ACC112 (cell line): ENCODE measurements at regions not wholly inside any gene's neighbourhood (a gene's known extent, or its start where the extent isn't known, plus 50 kb on each side); places are given as distances from the start of the nearest gene placed in this dataset.

Experiments
- H2AFZ ChIP-seq: fragments of 200-600 bp; sonication (generic); one replicate; pipeline ENCODE4 v1.6.0; 2017; ENCODE audit warnings: antibody characterized with exemption, low read length; ENCODE audit not compliant: unreplicated experiment
- H3K27ac ChIP-seq: fragments of 200-600 bp; sonication (generic); 2 replicates; pipeline ENCODE4 v1.5.1; 2014; ENCODE audit warnings: low read depth, mild to moderate bottlenecking, antibody characterized with exemption, low read length, moderate library complexity
- H3K27me3 ChIP-seq: fragments of 200-600 bp; sonication (generic); 2 replicates; pipeline ENCODE4 v1.6.1; 2014; ENCODE audit warnings: mild to moderate bottlenecking, antibody characterized with exemption, low read length, moderate library complexity, mixed read lengths; ENCODE audit not compliant: insufficient read depth
- H3K36me3 ChIP-seq: fragments of 200-600 bp; sonication (generic); 2 replicates; pipeline ENCODE4 v1.6.1; 2016; ENCODE audit warnings: mild to moderate bottlenecking, antibody characterized with exemption, low read length, moderate library complexity, mixed read lengths; ENCODE audit not compliant: insufficient read depth
- H3K4me1 ChIP-seq: fragments of 200-600 bp; sonication (generic); one replicate; pipeline ENCODE4 v1.6.1; 2016; ENCODE audit warnings: low read length, mixed read lengths; ENCODE audit not compliant: insufficient read depth, unreplicated experiment, control insufficient read depth
- H3K4me3 ChIP-seq: fragments of 200-600 bp; sonication (generic); 2 replicates; pipeline ENCODE4 v1.5.1; 2014; ENCODE audit warnings: mild to moderate bottlenecking, low read depth, low read length
- H3K79me2 ChIP-seq: fragments of 200-600 bp; sonication (generic); one replicate; pipeline ENCODE4 v1.6.0; 2016; ENCODE audit warnings: low read length; ENCODE audit not compliant: control insufficient read depth, unreplicated experiment, insufficient read depth

DNA sequence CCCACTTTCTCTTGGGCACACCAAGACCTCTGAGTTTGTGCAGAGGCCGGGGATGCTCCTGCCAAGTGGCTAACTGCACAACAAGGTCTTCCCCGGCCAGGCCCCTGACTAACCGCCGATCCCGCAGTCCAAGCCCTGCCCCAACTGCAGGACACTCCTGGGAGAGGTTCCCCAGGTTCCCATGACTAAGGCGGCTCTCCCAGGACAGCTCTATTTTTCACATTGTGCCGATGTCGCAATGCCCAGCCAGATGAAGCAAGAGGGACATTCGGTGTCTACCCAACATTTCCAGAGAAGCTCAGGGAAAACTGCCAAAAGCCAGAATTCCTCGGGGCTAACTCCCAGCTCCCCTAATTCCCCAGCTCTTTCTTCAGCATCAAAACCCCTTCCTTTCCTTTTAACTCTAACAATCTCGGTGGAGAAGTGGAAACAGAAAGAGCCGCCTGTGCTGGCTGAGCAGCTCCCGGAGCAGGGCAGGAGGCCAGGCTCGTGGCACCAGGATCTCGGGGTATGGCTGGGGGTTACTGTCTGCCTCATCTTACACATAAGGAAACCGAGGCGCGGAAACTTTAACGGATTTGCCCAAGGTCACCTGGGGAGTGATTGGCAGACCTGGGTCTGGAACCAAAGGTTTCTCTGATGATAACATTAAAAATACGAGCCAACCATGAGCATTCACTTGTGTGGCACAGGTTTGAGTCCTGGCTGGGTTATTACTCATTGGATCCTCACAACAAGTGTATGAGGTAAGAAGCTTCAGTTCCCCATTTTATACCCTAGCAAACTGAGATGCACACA is 318.2 kb downstream of the BCL11B start:
- Histone ChIP-seq H3K4me3 (no peak overlapping the region), H3K27ac (no peak overlapping the region)

DNA sequence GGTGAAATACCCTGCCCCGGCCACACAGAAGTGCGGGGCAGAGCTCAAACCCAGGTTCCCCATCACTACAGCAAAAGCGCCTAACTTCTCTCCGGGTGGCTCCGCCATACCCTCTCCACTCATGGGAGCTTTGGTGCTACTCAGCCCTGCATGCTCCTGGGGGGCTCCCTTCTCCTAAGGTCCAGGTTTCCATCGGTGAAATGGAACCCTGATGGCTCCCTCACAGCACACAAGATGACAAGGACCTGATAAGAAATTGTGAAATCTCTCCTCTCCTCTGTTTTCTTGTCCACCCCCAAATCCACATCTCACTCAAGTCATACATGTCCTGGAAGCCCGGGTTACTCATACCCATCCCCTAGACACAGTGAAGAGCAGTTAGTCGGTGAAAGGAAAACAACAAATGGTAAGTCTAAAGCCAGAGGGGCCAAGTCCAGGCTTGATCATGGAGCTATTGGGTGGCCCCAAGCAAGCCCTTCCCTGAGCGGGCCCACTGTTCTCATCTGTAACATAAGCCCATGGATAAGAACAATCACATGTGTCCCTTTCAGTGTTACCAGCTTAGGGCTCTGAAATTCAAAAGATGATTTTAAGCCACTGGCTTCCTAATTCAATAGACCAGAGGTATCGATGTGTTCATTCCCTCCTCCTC is 317.5 kb downstream of the BCL11B start:
- H3K27me3 ChIP-seq, result no peaks in the 10 kb centered on the region
- no peak overlapping the region for H2AFZ ChIP-seq
- H3K27ac ChIP-seq, result no peak overlapping the region
- H3K36me3 ChIP-seq, result no peaks in the 10 kb centered on the region
- no peak overlapping the region for H3K4me3 ChIP-seq
- no peaks in the 10 kb centered on the region for H3K4me1 ChIP-seq
- H3K79me2 ChIP-seq, result no peaks in the 10 kb centered on the region

More for the DNA sequence above, 318.2 kb downstream of the BCL11B start:
- Histone ChIP-seq H3K27me3 (no peaks in the 10 kb centered on the region), H3K4me1 (no peaks in the 10 kb centered on the region), H2AFZ (no peak overlapping the region), H3K79me2 (no peaks in the 10 kb centered on the region), H3K36me3 (no peaks in the 10 kb centered on the region)

DNA sequence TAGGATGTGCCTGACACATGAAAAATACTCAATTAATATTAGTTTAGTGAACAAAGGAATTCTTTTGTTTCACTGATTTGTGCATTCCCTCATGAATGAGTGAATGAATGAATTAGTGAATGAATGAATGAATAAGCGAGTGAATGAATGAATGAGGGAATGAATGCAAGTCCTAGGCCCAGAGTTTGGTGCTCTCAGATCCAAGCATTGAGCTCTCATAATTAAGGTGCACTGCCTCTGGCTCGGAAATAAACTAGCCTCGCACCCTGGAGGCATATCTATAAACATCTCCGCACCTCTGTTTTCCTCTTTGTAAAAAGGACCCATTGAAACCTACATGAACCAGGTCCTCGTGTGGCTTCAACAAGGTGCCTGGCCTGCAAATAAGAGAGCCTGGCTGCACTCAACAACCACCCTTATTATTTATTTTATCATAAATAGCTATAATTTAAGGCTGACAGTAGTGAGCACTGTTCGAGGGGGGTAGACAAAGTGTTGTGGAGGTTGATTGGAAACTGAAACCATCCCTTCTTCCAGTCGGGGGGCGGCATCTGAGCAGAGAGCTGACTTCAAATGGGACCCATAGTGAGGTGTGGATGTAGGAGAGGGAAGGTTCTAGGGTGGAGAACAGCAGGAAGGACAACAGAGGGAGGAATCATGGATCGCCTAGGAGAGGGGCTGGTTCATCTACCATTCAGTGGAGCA is 316.8 kb downstream of the BCL11B start:
- H3K27me3 ChIP-seq, result no peaks in the 10 kb centered on the region
- no peak overlapping the region for H3K27ac ChIP-seq
- no peak overlapping the region for H3K4me3 ChIP-seq
- H2AFZ ChIP-seq, result no peak overlapping the region
- no peaks in the 10 kb centered on the region for H3K4me1 ChIP-seq
- no peaks in the 10 kb centered on the region for H3K79me2 ChIP-seq
- H3K36me3 ChIP-seq, result no peaks in the 10 kb centered on the region

DNA sequence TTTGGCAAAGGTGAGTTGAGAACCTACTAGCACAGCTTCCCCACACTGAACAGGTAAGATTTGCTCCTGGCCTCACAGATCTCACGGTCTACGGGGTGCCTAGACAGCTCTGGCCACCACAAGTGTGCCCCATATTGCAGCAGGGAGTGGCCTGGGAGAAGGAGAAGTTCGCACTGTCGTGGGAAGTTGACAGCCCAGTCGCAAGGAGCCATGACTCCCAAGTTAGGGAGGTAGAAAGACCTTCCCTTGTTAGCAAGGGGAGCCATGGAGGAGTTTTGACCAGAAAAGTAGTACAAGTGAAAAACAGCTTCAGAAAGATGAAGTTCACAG is 316.3 kb downstream of the BCL11B start:
- no peaks in the 10 kb centered on the region for H3K79me2 ChIP-seq
- no peak overlapping the region for H3K4me3 ChIP-seq

DNA sequence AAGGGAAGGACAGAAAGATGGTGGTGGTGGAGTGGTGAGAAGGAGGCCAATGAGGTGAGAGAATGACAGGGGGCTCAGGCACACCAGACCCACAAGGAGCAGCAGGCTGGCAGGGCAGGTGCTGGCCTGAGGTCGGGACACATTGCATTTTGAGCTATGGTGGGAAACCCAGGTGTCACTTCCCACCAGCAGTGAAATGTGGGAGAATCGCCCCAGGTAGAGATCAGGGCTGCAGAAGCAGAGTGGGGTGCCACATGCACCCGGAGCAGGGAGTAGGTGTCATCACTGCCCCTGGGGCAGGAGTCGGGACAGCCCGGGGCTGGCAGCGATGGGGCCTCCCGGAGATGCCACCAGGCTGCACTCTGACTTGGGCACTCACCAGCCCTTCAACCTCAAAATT is 315.8 kb downstream of the BCL11B start:
- no peak overlapping the region for H3K4me3 ChIP-seq
- no peaks in the 10 kb centered on the region for H3K27me3 ChIP-seq
- no peaks in the 10 kb centered on the region for H3K4me1 ChIP-seq
- H3K79me2 ChIP-seq, result no peaks in the 10 kb centered on the region
- H2AFZ ChIP-seq, result no peak overlapping the region
- no peak overlapping the region for H3K27ac ChIP-seq
- no peaks in the 10 kb centered on the region for H3K36me3 ChIP-seq

More for the DNA sequence above, 316.3 kb downstream of the BCL11B start:
- Histone ChIP-seq H3K36me3 (no peaks in the 10 kb centered on the region), H2AFZ (no peak overlapping the region), H3K4me1 (no peaks in the 10 kb centered on the region), H3K27ac (no peak overlapping the region), H3K27me3 (no peaks in the 10 kb centered on the region)

DNA sequence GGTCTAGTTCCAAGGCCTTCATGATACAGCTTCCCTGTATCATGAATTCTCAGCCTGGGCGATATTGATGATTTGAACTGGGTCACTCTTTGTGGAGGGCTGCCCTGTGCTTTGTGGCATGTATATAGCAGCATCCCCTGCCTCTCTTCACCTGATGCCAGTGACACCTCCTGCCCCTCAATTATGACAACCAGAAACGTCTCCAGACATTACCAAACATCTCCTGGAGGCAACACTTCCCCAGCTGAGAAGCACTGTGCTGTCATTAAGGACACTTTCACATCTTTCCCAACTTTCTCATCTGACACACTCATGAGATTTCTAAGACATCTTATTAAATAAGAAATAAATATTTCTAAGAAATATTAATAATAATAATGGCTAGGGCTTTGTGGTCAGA is 315.3 kb downstream of the BCL11B start:
- Histone ChIP-seq H3K27me3 (no peaks in the 10 kb centered on the region), H3K27ac (no peak overlapping the region)

DNA sequence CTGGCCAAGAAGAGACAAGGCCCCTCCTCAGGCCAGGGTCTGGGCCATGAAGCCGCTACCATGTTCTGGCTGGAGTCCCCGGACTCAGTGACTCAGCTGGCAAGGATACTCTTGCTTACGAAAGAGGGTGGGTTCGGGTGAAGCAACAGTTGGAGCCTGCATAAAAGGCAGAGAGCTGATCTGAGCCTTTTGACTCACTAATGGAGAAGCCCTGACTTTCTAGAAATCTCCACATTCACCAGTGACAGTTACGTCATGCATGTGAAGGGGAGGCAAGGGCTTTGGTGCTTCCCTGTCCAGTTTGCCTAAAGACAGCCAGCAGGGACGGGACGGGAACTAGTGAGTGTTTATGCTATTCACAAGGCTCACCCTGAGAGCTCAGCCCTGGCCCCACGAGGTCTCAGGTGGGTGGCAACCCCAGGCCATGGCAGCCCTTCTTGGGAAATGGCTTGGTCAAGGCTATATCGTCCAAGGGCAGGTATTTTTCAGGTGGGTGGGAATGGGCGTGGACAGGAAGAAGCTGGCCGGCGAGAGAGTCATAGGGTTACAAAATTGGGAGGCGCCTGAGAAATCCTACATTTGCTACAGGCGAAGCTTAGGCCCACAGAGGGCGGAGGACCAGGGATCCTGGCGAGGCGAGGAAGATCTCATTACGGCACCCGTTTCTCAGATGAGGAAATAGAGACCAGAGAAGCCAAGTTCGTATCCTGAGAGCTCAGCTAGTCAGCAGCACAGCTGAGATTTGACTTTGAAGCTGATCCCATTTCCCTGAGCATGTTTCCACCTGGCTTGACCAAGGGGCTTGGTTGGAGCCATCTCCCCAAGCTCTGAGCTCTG is 314.6 kb downstream of the BCL11B start:
- H3K4me3 ChIP-seq, result no peak overlapping the region
- H3K27me3 ChIP-seq, result no peaks in the 10 kb centered on the region
- no peaks in the 10 kb centered on the region for H3K4me1 ChIP-seq
- H3K27ac ChIP-seq, result no peak overlapping the region
- H3K36me3 ChIP-seq, result no peaks in the 10 kb centered on the region
- no peaks in the 10 kb centered on the region for H3K79me2 ChIP-seq
- no peak overlapping the region for H2AFZ ChIP-seq

More for the DNA sequence above, 315.3 kb downstream of the BCL11B start:
- Histone ChIP-seq H2AFZ (no peak overlapping the region), H3K4me1 (no peaks in the 10 kb centered on the region), H3K79me2 (no peaks in the 10 kb centered on the region), H3K36me3 (no peaks in the 10 kb centered on the region), H3K4me3 (no peak overlapping the region)

DNA sequence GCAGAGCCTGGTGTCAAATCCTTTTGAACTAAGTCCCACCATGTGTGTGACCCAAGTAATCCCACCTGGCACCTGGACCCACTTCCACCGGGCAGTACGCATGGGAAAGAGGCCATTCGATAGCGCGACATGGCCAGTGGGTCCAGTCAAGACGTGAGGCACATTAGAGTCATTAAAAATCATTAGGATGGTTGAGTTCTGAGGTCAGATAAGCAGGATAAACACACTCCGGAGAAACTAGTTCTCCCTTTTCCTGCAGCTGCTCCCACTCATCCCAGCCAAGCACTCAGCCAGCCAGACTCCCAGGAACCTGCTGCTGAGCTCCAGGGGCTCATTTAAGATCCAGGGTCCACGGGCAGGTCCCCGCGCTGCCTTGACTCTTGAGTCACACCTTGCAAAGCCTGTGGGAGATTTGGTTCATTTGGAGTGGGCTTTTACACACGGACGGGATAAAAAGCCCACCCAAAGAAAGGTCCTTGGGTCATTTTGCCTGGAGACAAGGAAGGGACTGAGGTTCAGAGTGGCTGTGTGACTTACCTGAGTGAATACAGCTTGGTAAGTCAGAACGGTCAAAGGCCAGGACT is 313.9 kb downstream of the BCL11B start:
- no peaks in the 10 kb centered on the region for H3K79me2 ChIP-seq
- H3K4me3 ChIP-seq, result no peak overlapping the region
- H3K36me3 ChIP-seq, result no peaks in the 10 kb centered on the region
- no peak overlapping the region for H2AFZ ChIP-seq
- no peaks in the 10 kb centered on the region for H3K4me1 ChIP-seq
- no peaks in the 10 kb centered on the region for H3K27me3 ChIP-seq
- H3K27ac ChIP-seq, result no peak overlapping the region

DNA sequence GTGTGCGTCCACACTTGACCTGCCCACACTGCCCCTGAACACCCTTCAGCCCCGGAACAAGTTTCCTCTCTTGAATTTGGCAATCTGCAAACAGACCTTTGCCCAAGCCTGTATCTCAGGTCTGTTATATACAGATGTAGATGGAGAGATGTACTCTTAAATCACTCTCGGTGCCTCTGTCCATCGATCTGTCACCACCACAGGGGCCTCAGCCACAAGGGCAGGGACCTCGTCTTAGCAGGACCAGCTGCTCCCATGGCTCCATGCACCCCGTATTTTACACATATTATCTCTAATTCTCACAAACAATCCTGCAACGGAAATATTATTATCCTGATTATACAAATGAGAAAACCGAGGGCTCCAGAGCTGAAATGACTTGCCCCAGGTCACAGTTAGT is 313.4 kb downstream of the BCL11B start:
- Histone ChIP-seq H3K79me2 (no peaks in the 10 kb centered on the region), H3K4me3 (no peak overlapping the region), H3K36me3 (no peaks in the 10 kb centered on the region), H3K27ac (no peak overlapping the region), H3K27me3 (no peaks in the 10 kb centered on the region), H2AFZ (no peak overlapping the region), H3K4me1 (no peaks in the 10 kb centered on the region)

DNA sequence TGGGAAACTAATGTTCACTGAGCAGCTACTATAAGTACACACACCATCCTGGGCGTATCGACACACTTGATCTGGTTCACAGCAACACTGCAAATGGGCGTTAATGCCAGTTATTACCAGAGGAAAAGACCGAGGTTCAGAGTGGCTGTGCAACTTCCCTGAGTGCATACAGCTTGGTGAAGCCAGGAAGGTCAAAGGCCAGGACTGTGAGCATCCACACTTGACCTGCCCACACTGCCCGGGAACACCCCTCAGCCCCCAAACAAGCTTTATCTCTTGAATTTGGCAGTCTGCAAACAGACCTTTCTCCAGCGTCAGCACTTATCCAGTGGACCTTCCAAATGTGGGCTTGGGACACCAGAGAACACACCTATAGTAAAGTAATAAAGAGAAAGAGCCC is 312.6 kb downstream of the BCL11B start:
- no peak overlapping the region for H2AFZ ChIP-seq
- H3K79me2 ChIP-seq, result no peaks in the 10 kb centered on the region
- H3K4me3 ChIP-seq, result no peak overlapping the region
- H3K4me1 ChIP-seq, result no peaks in the 10 kb centered on the region
- no peaks in the 10 kb centered on the region for H3K27me3 ChIP-seq
- H3K36me3 ChIP-seq, result no peaks in the 10 kb centered on the region
- H3K27ac ChIP-seq, result no peak overlapping the region
